ENCODE measurements at regions not wholly inside any gene's neighbourhood (a gene's known extent, or its start where the extent isn't known, plus 50 kb on each side); places are given as distances from the start of the nearest gene placed in this dataset.

DNA sequence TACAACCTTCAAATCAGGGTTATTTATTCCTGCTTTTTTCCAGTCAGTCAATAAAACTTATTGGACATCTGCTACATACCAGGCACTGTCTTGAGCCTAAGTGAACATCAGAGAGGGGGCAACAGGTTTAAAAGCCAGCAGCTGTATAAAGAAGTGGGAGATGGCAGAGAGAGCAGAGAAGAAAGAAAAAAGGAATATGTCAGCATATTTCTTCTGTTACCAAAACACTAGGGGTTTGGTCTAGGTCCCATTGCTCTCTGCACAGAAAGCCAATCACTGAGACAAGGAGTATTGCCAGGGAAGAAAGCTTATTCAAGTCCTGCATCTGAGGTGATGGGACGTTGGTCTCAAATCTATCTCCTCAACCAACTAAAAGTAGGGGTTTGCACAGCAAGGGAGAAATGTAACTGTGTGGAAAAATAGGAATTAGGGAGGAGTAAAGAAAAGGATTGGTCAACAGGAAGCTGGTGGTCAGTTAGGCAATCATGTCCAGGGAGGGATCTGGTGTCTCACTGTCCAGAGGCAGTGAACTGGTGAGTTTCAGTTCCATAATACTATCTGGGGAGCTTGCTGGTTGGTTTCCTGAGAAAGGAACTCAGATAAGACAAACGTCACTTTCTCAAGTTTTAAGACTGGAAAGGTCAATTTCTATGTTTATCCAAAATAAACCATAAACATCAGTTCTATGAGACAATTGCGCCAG lies 107.5 kb downstream of the PHLDA1 start:
- no peak for TF ChIP-seq POLR2A (IDR thresholded peaks at IDR 0.05)
- TF ChIP-seq, protein P1, sequence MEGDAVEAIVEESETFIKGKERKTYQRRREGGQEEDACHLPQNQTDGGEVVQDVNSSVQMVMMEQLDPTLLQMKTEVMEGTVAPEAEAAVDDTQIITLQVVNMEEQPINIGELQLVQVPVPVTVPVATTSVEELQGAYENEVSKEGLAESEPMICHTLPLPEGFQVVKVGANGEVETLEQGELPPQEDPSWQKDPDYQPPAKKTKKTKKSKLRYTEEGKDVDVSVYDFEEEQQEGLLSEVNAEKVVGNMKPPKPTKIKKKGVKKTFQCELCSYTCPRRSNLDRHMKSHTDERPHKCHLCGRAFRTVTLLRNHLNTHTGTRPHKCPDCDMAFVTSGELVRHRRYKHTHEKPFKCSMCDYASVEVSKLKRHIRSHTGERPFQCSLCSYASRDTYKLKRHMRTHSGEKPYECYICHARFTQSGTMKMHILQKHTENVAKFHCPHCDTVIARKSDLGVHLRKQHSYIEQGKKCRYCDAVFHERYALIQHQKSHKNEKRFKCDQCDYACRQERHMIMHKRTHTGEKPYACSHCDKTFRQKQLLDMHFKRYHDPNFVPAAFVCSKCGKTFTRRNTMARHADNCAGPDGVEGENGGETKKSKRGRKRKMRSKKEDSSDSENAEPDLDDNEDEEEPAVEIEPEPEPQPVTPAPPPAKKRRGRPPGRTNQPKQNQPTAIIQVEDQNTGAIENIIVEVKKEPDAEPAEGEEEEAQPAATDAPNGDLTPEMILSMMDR (IDR thresholded peaks at IDR 0.05) = no peak
- Histone ChIP-seq H3K27me3 (no peaks in the 10 kb centered on the region), H3K27ac (no peak overlapping the region), H3K4me3 (replicated peaks in 1 of 3) (no peak overlapping the region), H3K4me1 (no peaks in the 10 kb centered on the region), H3K36me3 (no peaks in the 10 kb centered on the region), H3K9me3 (no peaks in the 10 kb centered on the region)
- WGBS, 2 donors = 84 to 89% methylated on average over 3 of the region's 3 CpGs
- intact Hi-C loops (cut with DNase I) = no loop called here
- DNase-seq = no peak

DNA sequence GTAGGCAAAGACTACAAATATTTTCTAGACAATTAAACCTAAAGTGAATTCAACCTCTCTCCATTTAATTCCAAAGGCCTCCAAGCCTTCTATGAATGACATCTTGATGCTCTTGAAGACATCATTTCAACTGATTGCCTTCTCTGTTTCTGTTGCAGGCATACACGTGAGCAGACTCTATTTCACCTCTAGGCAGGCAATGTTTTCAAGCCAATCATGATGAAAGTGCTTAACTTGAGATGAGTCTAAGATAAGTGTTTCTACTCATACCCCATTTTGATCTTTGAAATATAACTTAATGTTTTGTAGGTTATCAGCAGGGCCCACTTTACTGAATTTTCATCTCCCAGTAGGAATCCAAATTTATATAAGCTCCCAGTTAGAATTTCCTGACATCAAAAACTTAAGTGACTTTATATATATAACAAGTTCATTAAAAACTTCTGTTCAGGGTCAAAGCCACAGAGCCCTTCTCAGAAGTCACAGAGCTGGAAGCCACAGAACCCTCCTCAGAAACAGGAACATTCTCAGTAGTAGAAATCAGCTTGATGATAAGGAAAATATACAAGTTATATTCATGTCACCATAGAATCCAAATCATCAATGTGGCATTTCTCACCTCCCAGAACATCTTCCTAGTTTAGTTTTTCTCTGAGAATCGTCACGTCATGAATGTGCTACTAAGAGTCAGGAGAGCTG lies 108.5 kb downstream of the PHLDA1 start:
- H3K4me3 ChIP-seq (replicated peaks in 1 of 3) = no peak overlapping the region
- intact Hi-C loops (cut with DNase I) = no loop called here
- DNase-seq = no peak
- 92 to 94% methylated on average over 3 of the region's 3 CpGs for WGBS, 2 donors
- H3K36me3 ChIP-seq = no peaks in the 10 kb centered on the region
- H3K27me3 ChIP-seq = no peaks in the 10 kb centered on the region
- no peak overlapping the region for H3K27ac ChIP-seq
- no peaks in the 10 kb centered on the region for H3K9me3 ChIP-seq
- TF ChIP-seq, protein P1 (IDR thresholded peaks at IDR 0.05) = no peak
- TF ChIP-seq POLR2A (IDR thresholded peaks at IDR 0.05) = no peak
- H3K4me1 ChIP-seq = no peaks in the 10 kb centered on the region

DNA sequence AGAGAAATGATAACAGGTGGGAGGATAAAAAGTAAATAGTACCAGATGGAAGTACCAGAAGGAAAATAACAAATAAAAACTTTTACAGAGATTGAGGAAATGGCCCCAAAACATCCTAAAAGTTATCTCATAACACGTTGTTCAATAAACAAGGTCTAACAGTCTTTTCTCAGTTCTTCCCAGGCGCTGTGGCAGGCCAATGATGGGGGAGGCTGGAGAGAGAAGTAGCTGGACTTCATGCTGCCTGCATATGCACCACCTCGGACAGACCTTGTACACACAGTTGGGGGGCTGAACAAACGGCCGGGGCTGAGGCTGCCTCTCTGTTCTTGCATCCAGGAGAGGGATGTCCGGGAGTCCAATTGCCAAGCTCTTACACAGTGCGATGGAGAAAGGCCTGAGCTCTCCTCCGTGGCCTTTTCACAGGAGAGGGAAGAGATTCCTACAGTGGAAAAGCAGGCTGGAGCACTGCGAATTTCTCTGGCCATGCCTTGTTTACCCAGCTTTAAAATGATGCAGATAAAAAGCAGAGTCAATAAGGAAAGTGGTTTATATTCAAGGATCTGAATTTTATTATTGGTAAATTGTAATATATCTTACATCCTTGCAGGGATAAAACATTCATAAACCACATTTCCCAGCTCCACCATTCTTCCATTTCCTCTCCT lies 109.8 kb downstream of the PHLDA1 start:
- Histone ChIP-seq H3K27ac (no peak overlapping the region), H3K4me1 (no peaks in the 10 kb centered on the region), H3K27me3 (no peaks in the 10 kb centered on the region), H3K36me3 (no peaks in the 10 kb centered on the region), H3K9me3 (no peaks in the 10 kb centered on the region), H3K4me3 (replicated peaks in 1 of 3) (no peak overlapping the region)
- DNase-seq = no peak
- intact Hi-C loops (cut with DNase I) = no loop called here
- TF ChIP-seq, protein P1 (IDR thresholded peaks at IDR 0.05) = no peak
- no peak for TF ChIP-seq POLR2A (IDR thresholded peaks at IDR 0.05)
- WGBS, 2 donors = 85 to 88% methylated on average over 9 of the region's 9 CpGs

DNA sequence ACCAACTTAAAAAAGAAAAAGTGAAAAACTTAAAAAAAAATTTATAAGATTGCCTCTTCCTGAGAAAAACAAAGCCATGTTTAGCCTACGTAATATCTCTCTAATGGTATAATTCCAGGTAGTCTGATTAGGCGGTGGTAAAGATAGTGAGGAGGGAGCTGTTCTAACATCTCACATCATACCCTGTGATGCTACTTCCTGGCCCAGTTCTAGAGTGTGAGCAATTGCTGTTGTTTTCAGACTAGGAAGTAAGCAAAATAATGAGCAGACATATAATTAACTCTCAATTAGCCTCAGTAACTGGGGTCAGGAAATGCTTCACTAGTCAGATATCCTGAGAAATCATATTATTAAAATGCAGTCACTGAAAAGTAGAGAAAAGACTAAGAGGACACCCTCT lies 113.9 kb downstream of the PHLDA1 start:
- Histone ChIP-seq H3K9me3 (no peaks in the 10 kb centered on the region), H3K27ac (no peak overlapping the region), H3K27me3 (no peaks in the 10 kb centered on the region), H3K4me1 (peaks cover 15 to 19% of the 10 kb centered on the region in 2 donors), H3K4me3 (replicated peaks in 1 of 3) (no peak overlapping the region), H3K36me3 (no peaks in the 10 kb centered on the region)
- no peak for TF ChIP-seq POLR2A (IDR thresholded peaks at IDR 0.05)
- TF ChIP-seq, protein P1 (IDR thresholded peaks at IDR 0.05) = no peak
- intact Hi-C loops (cut with DNase I) = loop anchor here (10.0 kb wide), 1 partner anchor 117 kb away; the partner anchor contains the start of gene PHLDA1
- 92 to 93% methylated on average over 2 of the region's 2 CpGs for WGBS, 2 donors
- DNase-seq = no peak

DNA sequence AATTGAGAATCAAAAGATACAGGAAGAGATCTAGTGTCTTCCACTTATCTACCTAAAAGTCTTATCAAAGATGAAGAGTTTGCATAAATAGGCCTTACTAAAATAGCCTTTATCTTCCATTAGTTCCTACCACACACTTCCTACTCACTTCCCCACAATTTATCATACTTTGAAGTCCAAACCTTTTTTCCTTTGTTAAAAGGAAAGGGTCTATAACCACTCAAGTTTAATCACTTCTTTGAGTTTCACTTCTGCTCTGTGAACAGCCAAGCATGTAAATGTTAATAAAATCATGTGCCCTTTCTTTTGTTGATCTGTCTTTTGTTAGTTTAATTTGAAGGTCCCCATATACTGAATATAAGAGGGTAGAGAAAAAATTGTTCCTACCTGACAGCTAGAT lies 114.5 kb downstream of the PHLDA1 start:
- Histone ChIP-seq H3K27ac (no peak overlapping the region), H3K36me3 (no peaks in the 10 kb centered on the region), H3K4me3 (replicated peaks in 1 of 3) (no peak overlapping the region), H3K9me3 (no peaks in the 10 kb centered on the region), H3K27me3 (no peaks in the 10 kb centered on the region), H3K4me1 (peaks cover 15 to 19% of the 10 kb centered on the region in 2 donors)
- intact Hi-C loops (cut with DNase I) = loop anchor here (10.0 kb wide), 1 partner anchor 118 kb away; the partner anchor contains the start of gene PHLDA1
- TF ChIP-seq, protein P1 (IDR thresholded peaks at IDR 0.05) = no peak
- TF ChIP-seq POLR2A (IDR thresholded peaks at IDR 0.05) = no peak
- DNase-seq = no peak

All from thyroid gland (tissue), 4 donors.